HG03565 (cell line): ENCODE measurements at regions not wholly inside any gene's neighbourhood (a gene's known extent, or its start where the extent isn't known, plus 50 kb on each side); places are given as distances from the start of the nearest gene placed in this dataset.
"Not testable (repeated sequence)": the region's sequence is repeated elsewhere in the genome, so short reads cannot be mapped to it uniquely, and the experiment has no call there.

Experiments
- ATAC-seq: cut with Tn5 transposase; IDR thresholded peaks from one replicate; pipeline ENCODE4 v1.9.1; 2021; ENCODE audit warnings: mild to moderate bottlenecking, moderate library complexity; ENCODE audit not compliant: unreplicated experiment

DNA sequence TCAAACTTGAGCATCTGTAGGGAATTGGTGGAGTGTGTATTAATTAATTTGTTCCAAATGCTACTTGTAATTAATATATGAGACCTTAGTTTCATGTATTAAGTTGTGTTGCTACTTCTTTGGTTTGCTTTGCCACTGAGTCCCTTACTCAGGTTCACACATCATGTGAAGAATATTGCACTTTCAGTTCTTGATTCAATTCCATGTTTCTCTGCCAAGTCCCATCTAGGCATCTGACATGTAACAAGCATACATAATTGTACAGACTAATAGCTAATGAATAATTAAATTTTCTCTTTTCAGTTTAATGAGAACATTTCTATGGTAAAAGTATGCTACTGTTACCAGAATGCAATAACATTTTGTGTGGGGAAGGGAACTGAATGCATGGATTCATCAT is 640.0 kb downstream of the TMTC2 start:
- no peak for ATAC-seq

DNA sequence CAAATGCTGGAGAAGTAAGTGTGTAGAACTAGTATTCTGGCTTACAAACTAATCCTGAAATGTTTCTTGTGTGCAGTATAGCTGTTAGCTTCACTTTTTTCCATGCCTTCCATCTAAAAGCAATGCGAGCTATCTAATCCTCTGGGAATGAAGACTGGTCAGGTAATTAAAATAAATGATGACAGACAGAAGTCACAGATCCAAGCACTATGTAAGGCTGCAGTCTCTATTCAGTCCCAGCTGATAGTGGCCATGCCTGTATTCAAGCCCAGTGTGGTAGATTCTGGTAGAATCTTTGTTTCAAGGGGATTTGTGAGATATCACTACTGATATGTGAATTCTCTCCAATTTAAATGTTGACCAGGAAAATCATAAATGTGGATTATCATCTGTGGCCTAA is 637.2 kb downstream of the TMTC2 start:
- ATAC-seq, result no peak

DNA sequence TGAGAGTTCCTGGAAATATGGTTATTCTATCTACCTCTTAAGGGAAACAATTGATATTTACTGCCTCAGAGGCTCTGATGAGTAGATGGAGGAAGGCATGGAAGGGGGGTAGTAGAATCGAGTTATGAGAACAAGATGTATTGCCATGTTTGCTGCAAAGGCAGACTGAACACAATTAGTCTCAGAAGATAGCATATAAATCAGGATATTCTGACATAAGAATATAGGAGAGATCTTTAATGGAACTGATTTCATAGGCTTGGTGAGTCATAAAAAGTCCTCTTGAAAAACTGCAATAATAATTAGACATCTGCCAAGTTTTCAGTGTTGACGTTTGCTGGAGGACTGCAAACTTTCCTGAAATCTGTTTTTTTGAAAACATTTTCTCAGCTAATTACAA is 636.1 kb downstream of the TMTC2 start:
- no peak for ATAC-seq

DNA sequence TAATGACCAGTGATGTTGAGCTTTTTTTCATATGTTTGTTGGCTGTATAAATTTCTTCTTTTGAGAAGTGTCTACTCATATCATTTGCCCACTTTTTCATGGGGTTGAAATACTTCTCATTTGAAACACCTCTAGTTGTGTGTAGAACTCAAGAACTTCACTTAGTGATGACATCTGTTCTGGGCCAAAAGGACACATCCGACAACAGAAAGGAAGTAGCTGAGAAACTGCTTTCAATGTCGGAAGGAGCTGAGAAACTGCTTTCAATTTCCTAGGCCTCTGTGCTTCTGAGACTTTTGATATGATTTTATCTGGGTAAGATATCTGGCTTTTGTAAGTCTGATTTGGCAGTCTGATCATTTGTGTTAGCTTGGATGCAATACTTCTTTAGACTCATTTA is 635.3 kb downstream of the TMTC2 start:
- ATAC-seq, result no peak

DNA sequence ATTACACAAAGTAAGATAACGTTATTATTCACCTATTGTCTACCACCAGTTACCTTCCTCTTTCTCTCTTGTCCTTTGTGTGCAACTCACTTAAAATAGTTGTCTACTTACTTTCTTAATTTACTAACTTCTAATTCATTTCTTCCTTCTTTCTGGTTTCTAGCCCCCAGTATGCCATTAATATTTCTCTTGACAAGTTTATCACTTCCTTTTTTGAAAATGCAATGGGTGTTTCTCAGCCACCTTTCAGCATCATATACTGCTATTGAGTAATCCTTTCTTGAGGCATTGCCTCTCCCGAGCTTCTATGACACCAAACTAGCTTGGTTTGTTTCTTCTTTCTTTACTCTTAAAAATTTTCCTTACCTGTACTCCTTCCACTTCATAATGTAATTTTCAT is 633.6 kb downstream of the TMTC2 start:
- no peak for ATAC-seq

DNA sequence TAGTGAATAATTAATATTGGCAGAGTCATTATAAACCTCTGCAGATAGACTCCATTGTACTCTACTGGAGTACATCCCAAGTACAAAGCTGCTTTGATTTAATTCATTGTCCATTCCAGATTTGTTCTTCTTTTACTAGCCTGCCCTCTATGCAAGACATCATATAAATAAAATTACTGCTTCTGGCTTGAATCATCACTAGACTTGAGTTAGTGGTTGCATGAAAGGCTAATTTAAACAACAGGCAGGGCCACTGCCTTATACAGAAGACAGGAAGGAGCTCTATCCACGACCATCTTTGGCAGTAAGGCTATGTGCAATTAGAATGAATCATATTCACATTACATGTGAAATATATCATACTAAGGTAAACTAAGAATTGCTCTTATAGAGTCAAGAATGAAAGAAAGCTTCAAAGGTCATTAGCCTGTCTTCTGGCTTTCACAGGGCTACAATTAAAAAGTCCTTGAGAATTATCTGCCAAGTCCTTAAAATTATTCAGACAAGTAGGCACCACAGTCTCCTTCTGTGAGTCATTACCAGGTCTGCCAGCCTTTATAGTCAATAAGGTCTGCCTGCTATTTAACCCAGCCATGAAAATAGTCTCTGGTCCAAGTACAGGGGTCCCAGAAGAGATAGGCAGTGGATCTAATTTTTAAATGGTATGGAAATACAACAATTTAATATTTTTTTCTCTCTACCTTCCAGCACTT is 631.8 kb downstream of the TMTC2 start:
- no peak for ATAC-seq

DNA sequence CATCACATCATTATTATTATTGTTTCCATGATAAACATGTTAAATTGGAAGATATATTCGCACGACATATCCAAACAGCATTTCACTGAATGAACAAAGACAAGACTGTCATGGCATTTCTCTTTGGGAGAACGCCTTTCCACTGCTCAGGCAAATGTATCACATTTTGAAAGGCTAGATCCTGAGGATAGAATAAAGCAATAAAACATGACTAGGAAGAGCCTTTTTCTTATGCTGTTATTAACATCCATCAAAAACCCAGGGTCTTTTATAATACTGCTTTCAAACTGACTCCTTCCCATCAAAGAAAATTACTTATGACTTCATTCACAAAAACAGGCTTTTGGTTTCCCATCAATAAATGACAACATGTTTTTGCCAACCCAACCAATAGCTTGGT is 630.9 kb downstream of the TMTC2 start:
- no peak for ATAC-seq

DNA sequence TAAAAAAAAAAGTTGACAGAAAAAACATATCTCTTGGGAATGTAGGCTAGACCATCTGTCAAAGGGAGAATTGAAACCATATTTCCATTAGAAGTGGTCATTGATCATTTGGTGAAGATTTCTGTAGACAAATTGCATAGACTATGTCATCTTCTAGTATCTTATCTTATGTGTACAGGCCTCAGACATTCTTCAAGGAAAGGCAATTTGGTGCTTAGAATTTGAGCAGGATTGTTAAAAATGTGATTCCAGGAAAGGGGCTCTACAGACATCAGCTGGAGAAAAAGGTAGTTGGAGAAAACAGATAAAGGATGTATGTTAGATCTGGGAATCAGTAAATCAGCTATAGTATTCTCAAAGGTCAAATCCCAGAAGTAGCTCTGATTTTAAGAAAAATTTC is 627.1 kb downstream of the TMTC2 start:
- ATAC-seq, result no peak

DNA sequence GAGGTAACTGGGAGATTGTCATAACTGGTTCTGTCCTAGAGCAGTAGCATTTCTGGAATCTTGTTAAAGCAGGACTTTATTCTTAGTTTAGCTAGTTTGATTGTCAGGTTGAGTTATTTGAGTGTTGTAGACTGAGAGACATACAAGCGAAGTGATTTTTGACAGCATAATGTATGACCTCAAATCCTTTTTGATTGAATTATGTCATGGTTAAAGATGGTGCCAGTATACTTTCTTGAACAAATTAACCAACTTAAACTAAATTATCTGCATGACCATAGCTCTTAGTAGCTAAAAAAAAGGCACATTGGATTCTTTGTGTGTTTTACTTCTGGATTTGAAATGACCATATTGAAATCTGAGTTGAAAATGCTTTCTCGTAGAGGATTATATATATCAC is 626.6 kb downstream of the TMTC2 start:
- no peak for ATAC-seq

DNA sequence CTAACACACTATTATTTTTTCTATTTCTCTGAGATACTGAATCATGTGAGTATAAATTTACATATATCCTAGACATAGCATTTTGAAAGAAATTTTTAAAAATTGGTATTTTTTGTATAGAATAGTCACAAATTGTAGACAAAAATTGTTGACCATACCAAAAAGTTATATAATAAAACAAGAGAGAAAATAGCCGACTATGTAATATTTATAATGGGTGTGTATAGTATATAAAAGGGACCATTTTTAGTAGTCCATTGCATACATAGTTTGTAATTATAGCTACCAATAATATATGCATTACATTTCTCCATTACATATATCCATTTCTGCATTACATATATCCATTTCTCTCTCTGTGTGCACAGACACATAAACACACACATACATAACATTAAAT is 590.2 kb downstream of the TMTC2 start:
- ATAC-seq, result no peak

DNA sequence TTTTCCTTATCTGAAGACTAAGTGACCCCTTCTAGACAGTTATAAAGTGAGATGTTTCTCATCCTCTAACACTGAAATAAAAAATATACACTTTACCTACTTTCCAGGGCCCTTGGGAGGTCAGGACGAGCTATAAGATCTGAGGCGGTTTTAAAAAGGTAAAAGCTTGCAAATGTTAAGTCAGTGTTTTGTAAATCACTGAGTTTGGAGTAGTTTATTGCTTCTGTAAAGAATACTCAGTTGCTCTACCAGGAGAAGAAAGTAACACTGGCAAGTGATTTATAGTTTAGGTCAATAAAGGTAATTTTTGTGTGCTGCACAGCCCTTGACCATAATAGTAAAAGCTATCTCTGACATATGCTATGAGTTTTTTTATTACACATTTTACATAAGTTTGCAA is 584.5 kb downstream of the TMTC2 start:
- ATAC-seq, result no peak

DNA sequence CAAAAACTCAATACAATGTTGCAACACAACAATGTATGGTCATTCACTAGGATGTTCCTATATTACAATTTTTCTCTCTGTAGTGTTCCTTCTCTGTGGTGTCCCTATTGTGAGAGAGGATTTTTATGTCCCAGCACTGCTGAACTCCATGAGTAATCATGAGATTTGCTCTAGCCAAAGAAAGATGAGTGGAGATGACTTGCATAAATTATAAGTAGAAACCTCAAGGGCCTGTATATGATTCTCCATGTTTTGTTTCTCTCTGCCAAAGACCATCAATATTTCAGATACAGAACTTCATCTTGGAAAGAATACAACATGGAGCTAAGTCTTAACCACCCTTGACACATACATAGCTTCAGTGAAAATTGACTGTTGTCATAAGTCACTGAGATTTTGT is 579.1 kb downstream of the TMTC2 start:
- no peak for ATAC-seq

DNA sequence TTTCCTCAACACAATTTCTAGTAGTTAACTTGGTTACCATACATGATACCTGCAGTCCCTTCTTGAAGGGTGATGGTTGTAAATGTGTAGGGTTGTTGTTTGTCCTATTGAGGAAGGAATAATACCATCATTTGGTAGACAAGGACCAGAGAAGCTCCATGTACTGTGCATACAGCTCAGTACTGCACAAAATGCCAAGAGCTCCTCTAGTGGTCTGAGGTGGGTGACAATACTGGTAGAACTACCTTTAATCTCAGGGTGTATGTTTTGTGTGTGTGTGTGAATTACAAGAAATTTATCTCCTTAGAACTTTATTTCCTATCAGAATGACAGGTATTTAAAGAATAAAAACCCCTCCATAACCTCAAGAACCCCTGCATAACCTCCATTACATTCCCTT is 575.3 kb downstream of the TMTC2 start:
- ATAC-seq, result no peak

DNA sequence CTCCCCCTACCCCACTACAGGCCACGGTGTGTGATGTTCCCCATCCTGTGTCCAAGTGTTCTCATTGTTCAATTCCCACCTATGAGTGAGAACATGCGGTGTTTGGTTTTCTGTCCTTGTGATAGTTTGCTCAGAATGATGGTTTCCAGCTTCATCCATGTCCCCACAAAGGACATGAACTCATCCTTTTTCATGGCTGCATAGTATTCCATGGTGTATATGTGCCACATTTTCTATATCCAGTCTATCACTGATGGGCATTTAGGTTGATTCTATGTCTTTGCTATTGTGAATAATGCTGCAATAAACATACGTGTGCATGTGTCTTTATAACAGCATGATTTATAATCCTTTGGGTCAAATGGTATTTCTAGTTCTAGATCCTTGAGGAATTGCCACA is 573.4 kb downstream of the TMTC2 start:
- not testable (repeated sequence) for ATAC-seq

DNA sequence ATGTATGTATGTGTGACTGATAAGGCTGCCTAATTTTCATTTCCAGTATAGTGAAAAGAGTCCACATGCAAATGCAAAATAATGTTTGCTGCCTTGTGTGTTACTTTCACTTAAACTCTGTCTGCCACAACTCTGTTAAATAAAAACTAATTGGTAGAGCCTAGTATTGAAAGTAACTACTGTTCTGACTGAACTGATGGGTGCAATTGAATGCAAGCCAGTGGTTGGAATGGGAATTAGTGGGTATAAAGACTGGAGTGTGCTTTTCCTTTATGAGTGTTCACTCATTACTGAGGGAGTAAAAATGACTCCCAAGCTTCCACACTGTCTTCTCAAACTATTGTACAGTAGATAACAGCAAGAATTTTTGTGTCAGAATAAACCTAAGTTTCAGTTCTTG is 571.0 kb downstream of the TMTC2 start:
- ATAC-seq, result no peak

DNA sequence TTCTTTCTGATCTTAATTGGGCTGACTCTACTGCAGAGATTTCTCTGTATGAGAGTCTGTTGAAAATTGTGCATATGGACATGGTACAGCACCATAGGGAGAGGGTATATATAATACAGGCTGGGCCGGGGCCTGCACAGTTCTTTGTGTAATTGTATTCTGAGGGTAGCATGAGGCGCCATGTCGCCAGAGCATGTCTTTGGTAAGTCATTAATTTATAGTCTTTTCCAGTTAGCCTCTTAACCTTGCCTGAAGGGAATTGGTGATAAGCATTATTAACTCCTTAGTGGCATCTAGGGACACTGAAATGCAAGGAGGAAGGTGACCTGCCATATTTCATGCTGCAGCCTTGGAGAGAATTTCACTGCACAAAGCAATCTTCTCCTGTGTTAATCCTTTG is 569.9 kb downstream of the TMTC2 start:
- ATAC-seq, result no peak

DNA sequence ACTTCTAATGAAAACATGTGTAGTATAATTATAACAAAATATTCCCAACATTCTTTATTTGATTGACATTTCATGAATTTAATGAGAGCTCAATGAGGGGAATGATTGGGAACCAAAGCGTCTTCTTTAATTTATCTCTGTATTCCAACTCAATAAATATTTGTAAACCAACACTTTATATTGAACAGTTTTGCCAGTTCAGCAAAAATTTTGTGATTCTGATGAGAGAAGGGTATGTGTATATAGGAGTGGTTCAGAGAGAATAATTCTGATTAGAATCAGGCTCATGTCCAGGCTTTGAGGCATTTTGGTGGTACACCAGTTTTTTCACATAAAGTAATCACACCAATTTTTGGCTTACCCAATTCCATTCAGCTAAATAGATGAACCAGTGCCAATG is 564.2 kb downstream of the TMTC2 start:
- no peak for ATAC-seq

DNA sequence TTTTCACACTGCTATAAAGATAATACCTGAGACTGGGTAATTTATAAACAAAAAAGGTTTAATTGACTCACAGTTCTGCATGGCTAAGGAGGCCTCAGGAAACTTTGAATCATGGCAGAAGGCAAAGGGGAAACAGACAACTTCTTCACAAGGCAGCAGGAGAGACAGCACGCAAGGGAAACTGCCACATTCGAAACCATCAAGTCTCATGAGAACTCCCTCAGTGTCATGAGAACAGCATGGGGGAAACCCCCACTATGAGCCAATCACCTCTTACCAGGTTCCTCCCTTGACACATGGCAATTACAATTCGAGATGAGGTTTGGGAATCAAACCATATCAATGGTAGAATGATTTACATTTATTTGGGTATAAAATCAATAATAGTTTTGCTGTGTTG is 558.5 kb downstream of the TMTC2 start:
- ATAC-seq, result no peak

DNA sequence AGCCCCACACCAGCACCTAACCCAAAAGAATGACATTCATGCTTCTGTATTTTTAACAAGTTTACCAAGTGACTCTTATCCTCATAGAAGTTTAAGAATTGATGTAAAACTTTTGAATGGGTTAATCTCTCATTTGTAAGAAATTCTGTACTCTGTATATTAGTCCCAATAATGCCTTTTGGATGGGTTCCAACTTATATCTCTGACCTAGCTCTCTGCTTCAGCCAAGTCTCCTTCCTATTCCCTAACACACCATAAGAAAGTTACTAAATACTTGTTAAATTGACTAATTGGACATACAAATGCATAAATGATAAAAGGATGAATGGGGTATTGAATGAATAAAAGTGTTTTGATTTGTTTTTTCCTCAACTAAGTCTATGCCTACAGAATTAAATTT is 557.3 kb downstream of the TMTC2 start:
- ATAC-seq, result no peak

DNA sequence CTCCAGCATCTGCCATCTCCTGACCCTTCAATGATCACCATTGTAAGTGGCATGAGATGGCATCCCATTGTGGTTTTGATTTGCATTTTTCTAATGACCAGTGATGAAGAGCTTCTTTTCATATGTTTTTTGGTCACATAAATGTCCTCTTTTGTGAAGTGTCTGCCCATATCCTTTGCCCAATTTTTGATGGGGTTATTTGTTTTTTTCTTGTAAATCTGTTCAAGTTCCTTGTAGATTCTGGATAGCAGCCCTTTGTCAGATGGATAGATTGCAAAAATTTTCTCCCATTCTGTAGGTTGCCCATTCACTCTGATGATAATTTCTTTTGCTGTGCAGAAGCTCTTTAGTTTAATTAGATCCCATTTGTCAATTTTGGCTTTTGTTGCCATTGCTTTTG is 547.3 kb downstream of the TMTC2 start:
- ATAC-seq, result not testable (repeated sequence)

DNA sequence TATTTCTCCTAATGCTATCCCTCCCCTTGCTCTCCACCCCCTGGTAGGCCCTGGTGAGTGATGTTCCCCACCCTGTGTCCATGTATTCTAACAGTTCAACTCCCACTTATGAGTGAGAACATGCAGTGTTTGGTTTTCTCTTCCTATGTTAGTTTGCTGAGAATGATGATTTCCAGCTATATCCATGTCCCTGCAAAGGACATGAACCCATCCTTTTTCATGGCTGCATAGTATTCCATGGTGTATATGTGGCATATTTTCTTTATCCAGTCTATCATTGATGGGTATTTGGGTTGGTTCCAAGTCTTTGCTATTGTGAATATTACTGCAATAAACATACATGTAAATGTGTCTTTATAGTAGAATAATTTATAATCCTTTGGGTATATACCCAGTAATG is 540.3 kb downstream of the TMTC2 start:
- not testable (repeated sequence) for ATAC-seq

DNA sequence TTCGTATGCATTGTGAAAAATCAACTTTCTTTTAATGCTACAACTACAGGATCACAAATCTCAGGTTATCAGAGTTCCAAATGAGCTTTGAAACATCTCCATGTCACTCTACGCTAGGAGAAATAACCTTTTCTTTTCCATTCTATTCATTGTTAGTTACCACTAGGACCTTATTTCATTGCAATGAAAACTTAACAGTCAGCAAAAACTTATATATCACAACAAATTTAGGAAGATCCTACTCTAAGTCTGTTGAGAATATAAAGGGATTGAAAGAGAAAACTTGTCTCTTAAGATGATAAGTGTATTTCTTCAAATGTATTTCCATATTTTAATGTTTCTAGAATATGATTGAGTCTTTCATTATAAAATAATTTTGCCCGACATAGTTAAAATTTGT is 539.1 kb downstream of the TMTC2 start:
- ATAC-seq, result no peak

DNA sequence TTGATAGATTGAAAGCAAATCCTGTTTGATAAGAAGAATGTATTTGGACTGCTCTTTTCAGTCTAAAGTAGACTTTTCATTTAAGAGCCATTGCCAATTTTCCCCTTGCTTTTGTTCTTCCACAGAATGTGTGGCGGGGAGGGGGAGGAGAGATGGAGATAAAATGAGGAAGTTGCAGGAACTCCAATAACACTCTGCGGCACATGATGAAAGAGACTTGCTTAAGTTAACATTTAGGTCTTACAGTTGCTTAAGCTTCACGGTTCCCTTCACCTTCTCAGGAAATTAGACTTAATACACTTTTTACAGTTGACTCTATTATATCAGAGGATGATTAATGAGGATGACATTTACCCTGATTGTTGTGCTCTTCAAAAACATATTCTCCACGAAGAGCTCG is 537.3 kb downstream of the TMTC2 start:
- ATAC-seq, result no peak
